K562 (cell line): ENCODE measurements at regions not wholly inside any gene's neighbourhood (a gene's known extent, or its start where the extent isn't known, plus 50 kb on each side); places are given as distances from the start of the nearest gene placed in this dataset.

ENCODE experiments used
- ATAC-seq: fragments of 200-7000 bp; cut with Tn5 transposase; 3 replicates; pipeline ENCODE4 v1.9.1; 2020; ENCODE audit warnings: moderate library complexity
- BruUV-seq: library from RNA; stranded (reverse); fragments of 400-500 nt; replicated peaks from 2 replicates; lab custom pipeline; 2021; lab: Mats Ljungman, UMichigan
- CTCF ChIA-PET: fragments of 300-600 bp; formaldehyde crosslinking; extraction: SDS; loops from one replicate; lab custom pipeline; 2021; ENCODE audit warnings: low intra/inter-chr PET ratio; lab: Yijun Ruan, JAX
- POLR2A ChIA-PET: fragments of 300-600, 350-650 bp; sonication (Branson Sonifier 250); formaldehyde crosslinking; extraction: SDS; loops from one replicate; lab custom pipeline; 2021; ENCODE audit warnings: antibody characterized with exemption, inconsistent platforms; lab: Yijun Ruan, JAX
- DNase-seq, 4 experiments: peaks; one replicate each; pipeline versions ENCODE4 v3.0.0 to v3.0.0-alpha.2; 2011 to 2018; ENCODE audit warnings: low spot score in 3 of 4, mixed read lengths in 3 of 4; ENCODE audit errors: extremely low read depth in 1 of 4
- FAIRE-seq: peaks from 2 replicates; lab custom pipeline; 2011; peaks lifted over from hg19 to GRCh38; lab: Jason Lieb, UNC
- H2AFZ ChIP-seq: 2 replicates; pipeline ENCODE4 v1.6.0; 2011; ENCODE audit warnings: low read depth, low read length, control low read depth, inconsistent platforms
- H3K27ac ChIP-seq: fragments of 200-600 bp; 3 replicates; pipeline ENCODE4 v1.8.0; 2011; ENCODE audit warnings: low read depth, mild to moderate bottlenecking, control low read depth, inconsistent platforms, low read length, moderate library complexity, mixed read lengths; ENCODE audit errors: extremely low read depth
- H3K27me3 ChIP-seq, 2 experiments: fragments of 300-600 bp in 1 of 2; 2 replicates in 1 of 2; 3 replicates in 1 of 2; pipeline versions ENCODE4 v1.6.0 to v1.8.0; 2011; ENCODE audit warnings: inconsistent platforms in 2 of 2, low read length in 2 of 2, mild to moderate bottlenecking in 1 of 2, mixed read lengths in 1 of 2, moderate library complexity in 1 of 2; ENCODE audit not compliant: control insufficient read depth in 2 of 2, insufficient read depth in 2 of 2
- H3K36me3 ChIP-seq: fragments of 300-600 bp; 3 replicates; pipeline ENCODE4 v1.8.0; 2011; ENCODE audit warnings: mild to moderate bottlenecking, low read length, inconsistent platforms; ENCODE audit not compliant: control insufficient read depth, insufficient read depth
- H3K4me1 ChIP-seq, 2 experiments: fragments of 200-600 bp in 1 of 2; replicated peaks in 1 of 2; 2 replicates in 1 of 2; 3 replicates in 1 of 2; pipeline versions ENCODE4 v1.5.1 to v1.8.0; 2011; ENCODE audit warnings: inconsistent platforms in 2 of 2, low read length in 2 of 2, mild to moderate bottlenecking in 1 of 2, mixed read lengths in 1 of 2, moderate library complexity in 1 of 2; ENCODE audit not compliant: control insufficient read depth in 2 of 2, insufficient read depth in 2 of 2
- H3K4me2 ChIP-seq: 2 replicates; pipeline ENCODE4 v1.6.1; 2011; ENCODE audit warnings: low read length, control low read depth, inconsistent platforms, mixed read lengths; ENCODE audit not compliant: insufficient read depth
- H3K4me3 ChIP-seq: fragments of 200-600 bp; sonication (generic), shearing (Covaris generic); 2 replicates; pipeline ENCODE4 v1.5.1; 2016; ENCODE audit warnings: control low read depth, inconsistent platforms
- H3K79me2 ChIP-seq: fragments of 200-600 bp; 3 replicates; pipeline ENCODE4 v1.8.0; 2011; ENCODE audit warnings: low read length, inconsistent platforms; ENCODE audit not compliant: control insufficient read depth, insufficient read depth
- H3K9ac ChIP-seq, 2 experiments: 2 replicates each; pipeline versions ENCODE4 v1.6.0 to v1.6.1; 2011; ENCODE audit warnings: low read depth in 2 of 2, low read length in 2 of 2, control low read depth in 1 of 2, inconsistent platforms in 1 of 2, mild to moderate bottlenecking in 1 of 2, mixed read lengths in 1 of 2; ENCODE audit not compliant: insufficient read depth in 1 of 2
- H3K9me1 ChIP-seq: one replicate; pipeline ENCODE4 v1.6.0; 2011; ENCODE audit warnings: inconsistent platforms, mild to moderate bottlenecking, low read length, moderate library complexity; ENCODE audit not compliant: control insufficient read depth, insufficient read depth
- H3K9me3 ChIP-seq: replicated peaks from 2 replicates; pipeline ENCODE4 v1.5.1; 2011; ENCODE audit warnings: low read depth, low read length, inconsistent platforms; ENCODE audit not compliant: control insufficient read depth, insufficient read depth
- H4K20me1 ChIP-seq: replicated peaks from 2 replicates; pipeline ENCODE4 v1.6.1; 2011; ENCODE audit warnings: low read length, inconsistent platforms, mixed read lengths; ENCODE audit not compliant: control insufficient read depth, insufficient read depth
- MAFF ChIP-seq: IDR thresholded peaks from 2 replicates; pipeline ENCODE4 v1.6.1; 2012; ENCODE audit warnings: low read length, improper control_type of control experiment
- MEIS2 ChIP-seq: fragments of 450-650 bp; IDR thresholded peaks from 2 replicates; pipeline ENCODE4 v1.6.1; 2014; ENCODE audit warnings: mild to moderate bottlenecking; ENCODE audit not compliant: partially characterized antibody
- MYBL2 ChIP-seq, 2 experiments: fragments of 450-650 bp in 1 of 2; sonication (generic) in 1 of 2; formaldehyde crosslinking in 1 of 2; IDR thresholded peaks; 2 replicates each; pipeline versions ENCODE4 v1.6.1 to v1.8.1; 2017 to 2022; ENCODE audit warnings: borderline replicate concordance in 1 of 2, inconsistent platforms in 1 of 2, low read depth in 1 of 2, mild to moderate bottlenecking in 1 of 2, missing genetic modification reagents in 1 of 2, moderate library complexity in 1 of 2
- TARDBP ChIP-seq: fragments of 450-650 bp; IDR thresholded peaks from 2 replicates; pipeline ENCODE4 v1.6.1; 2016
- YBX1 ChIP-seq: fragments of 450-650 bp; IDR thresholded peaks from 2 replicates; pipeline ENCODE4 v1.7.1; 2016; ENCODE audit warnings: mild to moderate bottlenecking
- ZNF639 ChIP-seq, 2 experiments: fragments of 200-800 bp in 1 of 2; sonication (Bioruptor generic) in 1 of 2; sonication (generic) in 1 of 2; formaldehyde crosslinking in 1 of 2; IDR thresholded peaks in 1 of 2; conservative IDR thresholded peaks in 1 of 2; 2 replicates each; pipeline versions ENCODE4 v1.5.0 to v1.6.1; 2016 to 2020; ENCODE audit warnings: missing compliant biosample characterization in 1 of 2, missing genetic modification characterization in 1 of 2, missing genetic modification reagents in 1 of 2
- ZNF644 ChIP-seq: fragments of 200-800 bp; sonication (Bioruptor generic); IDR thresholded peaks from 2 replicates; pipeline ENCODE4 v1.6.1; 2016; ENCODE audit warnings: low read depth, missing genetic modification characterization, missing compliant biosample characterization
- ZNF699 ChIP-seq: fragments of 250-450 bp; sonication (Bioruptor Pico); IDR thresholded peaks from 2 replicates; pipeline ENCODE4 v1.8.0; 2021; ENCODE audit warnings: mild to moderate bottlenecking, moderate library complexity; ENCODE audit not compliant: insufficient replicate concordance
- WGBS: fragments of 100-300 bp; shearing (Covaris generic); methylation state at CpG from one replicate; pipeline ENCODE4 v1.1.6; 2016; ENCODE audit warnings: low coverage, mixed read lengths; ENCODE audit not compliant: insufficient coverage; ENCODE audit errors: missing lambda C conversion rate; 5-methylcytosine and 5-hydroxymethylcytosine counted together
- in situ Hi-C: fragments of 300-500 bp; cut with MboI; formaldehyde crosslinking; loops from 4 replicates; pipeline ENCODE4 v1.15.0; 2018; ENCODE audit warnings: inconsistent platforms, mixed read lengths
- intact Hi-C: fragments of 100-400 bp; cut with micrococcal nuclease; formaldehyde crosslinking; loops from 2 replicates; pipeline ENCODE4 v1.14.2; 2022
- TF ChIP-seq, protein P1 (sequence below): fragments of 200-400 bp; formaldehyde crosslinking; IDR thresholded peaks from 2 replicates; pipeline ENCODE4 v1.6.1; 2017; ENCODE audit warnings: mild to moderate bottlenecking, low read depth, low read length, moderate library complexity

DNA sequence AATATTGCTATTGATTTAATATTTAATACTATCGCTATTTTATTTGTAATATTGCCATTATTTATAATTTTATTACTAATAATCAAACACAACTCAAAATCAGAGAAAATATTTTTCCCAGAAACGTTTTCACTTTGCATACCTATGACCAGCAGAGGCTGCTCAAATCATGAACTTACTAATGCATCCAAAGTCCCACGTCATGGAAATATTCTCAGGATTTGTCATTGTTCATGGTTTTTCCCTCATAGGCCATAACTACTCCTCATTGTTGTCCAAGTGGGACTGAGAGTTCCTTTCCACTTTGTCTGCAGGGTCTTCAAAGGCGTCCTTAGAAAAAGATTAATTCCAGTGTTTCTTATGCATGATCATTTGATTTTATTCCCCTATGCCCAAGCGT lies 344.8 kb downstream of the THBS2 start:
- H4K20me1 ChIP-seq = no peaks in the 10 kb centered on the region; the same call in 1 of the 2 replicates
- no peak overlapping the region for H3K4me2 ChIP-seq
- TF ChIP-seq MYBL2 (IDR thresholded peaks at IDR 0.05; ENCODE audit: low read depth) (no peak), MYBL2 (CRISPR knock-in tag; IDR thresholded peaks at IDR 0.05; ENCODE audit: borderline replicate concordance) (no peak)
- intact Hi-C loops = no loop called here
- no peaks in the 10 kb centered on the region for H3K4me1 ChIP-seq
- FAIRE-seq (peak; percentile 51), ATAC-seq (no peak), DNase-seq (no peak)
- H2AFZ ChIP-seq = no peak overlapping the region
- POLR2A ChIA-PET = no interaction called here
- WGBS = 2% methylated on average over 5 of the region's 5 CpGs
- H3K9ac ChIP-seq = no peak overlapping the region
- BruUV-seq = no TSS peak
- H3K27me3 ChIP-seq = peaks cover 2 to 18% of the 10 kb centered on the region in 2 experiments; a peak in 4 of 5 replicates
- no peaks in the 10 kb centered on the region for H3K9me3 ChIP-seq
- H3K4me3 ChIP-seq = no peak overlapping the region
- in situ Hi-C loops = no loop called here
- CTCF ChIA-PET = no interaction called here
- H3K36me3 ChIP-seq = no peaks in the 10 kb centered on the region
- H3K9me1 ChIP-seq = no peaks in the 10 kb centered on the region
- no peak overlapping the region for H3K27ac ChIP-seq
- H3K79me2 ChIP-seq = no peaks in the 10 kb centered on the region

DNA sequence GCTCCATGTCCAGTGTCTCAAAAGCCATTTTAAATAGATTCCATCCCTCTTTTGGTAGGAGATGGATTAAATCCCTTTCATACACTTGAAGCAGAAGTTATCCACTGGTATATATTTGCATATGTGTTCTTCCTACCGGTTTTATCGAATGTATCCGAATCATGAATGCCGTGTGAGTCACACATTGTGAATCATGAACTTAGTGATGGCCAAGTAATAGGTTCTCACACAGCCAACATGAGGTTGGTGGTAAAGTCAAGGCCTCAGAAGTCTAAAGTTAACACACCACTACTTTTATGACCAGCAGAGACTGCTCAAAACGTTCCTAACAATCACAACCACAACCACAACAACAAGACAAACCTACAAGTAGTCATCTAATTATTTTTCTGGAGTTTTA lies 345.5 kb downstream of the THBS2 start:
- no peaks in the 10 kb centered on the region for H3K4me1 ChIP-seq
- H2AFZ ChIP-seq = no peak overlapping the region
- FAIRE-seq (no peak), ATAC-seq (no peak), DNase-seq (no peak)
- H3K4me3 ChIP-seq = no peak overlapping the region
- H3K36me3 ChIP-seq = no peaks in the 10 kb centered on the region
- no peak overlapping the region for H3K4me2 ChIP-seq
- BruUV-seq = no TSS peak
- 2% methylated on average over 5 of the region's 5 CpGs for WGBS
- peaks cover 0 to 15% of the 10 kb centered on the region in 2 experiments; a peak in 4 of 5 replicates for H3K27me3 ChIP-seq
- in situ Hi-C loops (no loop called here), intact Hi-C loops (no loop called here)
- ChIA-PET POLR2A (no interaction called here), CTCF (no interaction called here)
- H3K27ac ChIP-seq = no peak overlapping the region
- H3K79me2 ChIP-seq = no peaks in the 10 kb centered on the region
- H3K9me3 ChIP-seq = no peaks in the 10 kb centered on the region
- H4K20me1 ChIP-seq = no peaks in the 10 kb centered on the region; the same call in 1 of the 2 replicates
- H3K9me1 ChIP-seq = no peaks in the 10 kb centered on the region
- H3K9ac ChIP-seq = no peak overlapping the region
- TF ChIP-seq TARDBP (no peak), ZNF639 (CRISPR knock-in tag; conservative IDR thresholded peaks at IDR 0.05 in 1 of 2, IDR thresholded peaks at IDR 0.05 in 1 of 2) (no peak), ZNF699 (no peak), MAFF (no peak), ZNF644 (tag) (no peak), MEIS2 (no peak), YBX1 (no peak)
- TF ChIP-seq, protein P1, sequence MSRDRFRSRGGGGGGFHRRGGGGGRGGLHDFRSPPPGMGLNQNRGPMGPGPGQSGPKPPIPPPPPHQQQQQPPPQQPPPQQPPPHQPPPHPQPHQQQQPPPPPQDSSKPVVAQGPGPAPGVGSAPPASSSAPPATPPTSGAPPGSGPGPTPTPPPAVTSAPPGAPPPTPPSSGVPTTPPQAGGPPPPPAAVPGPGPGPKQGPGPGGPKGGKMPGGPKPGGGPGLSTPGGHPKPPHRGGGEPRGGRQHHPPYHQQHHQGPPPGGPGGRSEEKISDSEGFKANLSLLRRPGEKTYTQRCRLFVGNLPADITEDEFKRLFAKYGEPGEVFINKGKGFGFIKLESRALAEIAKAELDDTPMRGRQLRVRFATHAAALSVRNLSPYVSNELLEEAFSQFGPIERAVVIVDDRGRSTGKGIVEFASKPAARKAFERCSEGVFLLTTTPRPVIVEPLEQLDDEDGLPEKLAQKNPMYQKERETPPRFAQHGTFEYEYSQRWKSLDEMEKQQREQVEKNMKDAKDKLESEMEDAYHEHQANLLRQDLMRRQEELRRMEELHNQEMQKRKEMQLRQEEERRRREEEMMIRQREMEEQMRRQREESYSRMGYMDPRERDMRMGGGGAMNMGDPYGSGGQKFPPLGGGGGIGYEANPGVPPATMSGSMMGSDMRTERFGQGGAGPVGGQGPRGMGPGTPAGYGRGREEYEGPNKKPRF = no peak
